ENCODE measurements at regions not wholly inside any gene's neighbourhood (a gene's known extent, or its start where the extent isn't known, plus 50 kb on each side); places are given as distances from the start of the nearest gene placed in this dataset.

DNA sequence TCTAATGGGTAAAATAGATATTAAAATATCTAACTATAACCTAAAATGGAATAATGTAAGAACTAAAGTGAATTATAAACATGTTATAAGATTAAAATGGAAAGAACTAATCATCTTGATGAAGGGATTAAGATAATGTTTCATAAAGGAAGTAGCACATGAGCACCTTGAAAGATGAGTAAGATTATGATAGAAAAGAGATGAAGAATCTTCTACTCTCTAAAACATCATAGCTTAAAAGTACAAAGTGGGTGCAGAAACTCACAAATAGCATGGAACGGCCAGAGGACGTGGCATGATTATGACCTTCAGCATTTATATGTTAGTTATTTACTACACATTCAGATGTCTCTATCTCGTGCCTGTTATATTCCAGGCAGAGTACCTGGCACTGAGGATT lies 76.2 kb upstream of the COL5A2 start:
- TF ChIP-seq EZH2 (IDR thresholded peaks at IDR 0.05; ENCODE audit: insufficient read depth, poor library complexity, severe bottlenecking) (no peak), EZH2phosphoT487 (IDR thresholded peaks at IDR 0.05; ENCODE audit: insufficient read depth, low read depth) (no peak)

Measured in GM23248 (cell line).